K562 (cell line): ENCODE measurements at regions not wholly inside any gene's neighbourhood (a gene's known extent, or its start where the extent isn't known, plus 50 kb on each side); places are given as distances from the start of the nearest gene placed in this dataset.

ENCODE experiments used
- EZH2 ChIP-seq: IDR thresholded peaks from 2 replicates; pipeline ENCODE4 v1.6.1; 2012; ENCODE audit warnings: low read depth, mild to moderate bottlenecking, inconsistent platforms, low read length, borderline replicate concordance
- NELFE ChIP-seq: IDR thresholded peaks from 2 replicates; pipeline ENCODE4 v1.6.1; 2011; ENCODE audit warnings: mild to moderate bottlenecking; ENCODE audit not compliant: insufficient read depth, insufficient read length
- NFIC ChIP-seq: fragments of 450-650 bp; IDR thresholded peaks from 2 replicates; pipeline ENCODE4 v1.6.1; 2017; ENCODE audit warnings: mild to moderate bottlenecking, inconsistent platforms
- POLR2AphosphoS5 ChIP-seq: IDR thresholded peaks from 2 replicates; pipeline ENCODE4 v1.6.1; 2011; ENCODE audit warnings: mild to moderate bottlenecking, low read depth, low read length, moderate library complexity; ENCODE audit not compliant: control insufficient read depth, insufficient read depth
- SAP30 ChIP-seq: fragments of 200-600 bp; sonication (generic); IDR thresholded peaks from 2 replicates; pipeline ENCODE4 v1.6.1; 2012; ENCODE audit warnings: borderline replicate concordance, low read depth, mild to moderate bottlenecking, moderate library complexity, low read length, control low read depth, inconsistent platforms; ENCODE audit not compliant: insufficient read depth, poor library complexity, severe bottlenecking
- ZBTB8A ChIP-seq: fragments of 450-650 bp; IDR thresholded peaks from 2 replicates; pipeline ENCODE4 v1.6.1; 2018; ENCODE audit warnings: mild to moderate bottlenecking, moderate library complexity; ENCODE audit not compliant: partially characterized antibody
- TF ChIP-seq, protein P1 (sequence below), 3 experiments: IDR thresholded peaks in 2 of 3; conservative IDR thresholded peaks in 1 of 3; 2 replicates each; pipeline ENCODE4 v1.5.1; 2011 to 2012; ENCODE audit warnings: low read length in 3 of 3, mild to moderate bottlenecking in 3 of 3, control low read depth in 2 of 3, improper control_type of control experiment in 1 of 3, inconsistent platforms in 1 of 3, low read depth in 1 of 3, mixed read lengths in 1 of 3, moderate library complexity in 1 of 3; ENCODE audit not compliant: insufficient read depth in 2 of 3
- TF ChIP-seq, protein P2 (sequence below): sonication (generic); formaldehyde crosslinking; IDR thresholded peaks from 2 replicates; pipeline ENCODE4 v1.9.0; 2022; ENCODE audit warnings: mild to moderate bottlenecking, missing genetic modification reagents
- TF ChIP-seq, protein P3 (sequence below): fragments of 250-450 bp; sonication (Bioruptor Pico); IDR thresholded peaks from 2 replicates; pipeline ENCODE4 v1.5.0; 2022; ENCODE audit warnings: mild to moderate bottlenecking

DNA sequence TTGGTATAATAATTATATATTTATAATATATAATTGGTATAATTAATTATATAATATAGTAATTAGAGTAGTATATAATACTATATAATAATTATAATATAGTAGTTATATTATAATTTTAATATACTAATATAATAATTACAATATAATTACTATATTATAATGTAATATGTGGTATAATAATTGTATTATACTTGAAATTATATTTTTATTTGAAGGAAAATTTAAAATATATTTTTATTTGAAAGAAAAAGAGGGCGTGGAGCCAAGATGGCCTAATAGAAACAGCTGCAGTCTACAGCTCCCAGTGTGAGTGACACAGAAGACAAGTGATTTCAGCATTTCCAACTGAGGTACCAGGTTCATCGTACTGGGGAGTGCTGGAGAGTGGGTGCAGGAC is 365.9 kb downstream of the MMUT start:
- TF ChIP-seq ZBTB8A (no peak), NFIC (no peak), EZH2 (no peak), POLR2AphosphoS5 (no peak), SAP30 (no peak), NELFE (no peak)
- TF ChIP-seq, protein P1, sequence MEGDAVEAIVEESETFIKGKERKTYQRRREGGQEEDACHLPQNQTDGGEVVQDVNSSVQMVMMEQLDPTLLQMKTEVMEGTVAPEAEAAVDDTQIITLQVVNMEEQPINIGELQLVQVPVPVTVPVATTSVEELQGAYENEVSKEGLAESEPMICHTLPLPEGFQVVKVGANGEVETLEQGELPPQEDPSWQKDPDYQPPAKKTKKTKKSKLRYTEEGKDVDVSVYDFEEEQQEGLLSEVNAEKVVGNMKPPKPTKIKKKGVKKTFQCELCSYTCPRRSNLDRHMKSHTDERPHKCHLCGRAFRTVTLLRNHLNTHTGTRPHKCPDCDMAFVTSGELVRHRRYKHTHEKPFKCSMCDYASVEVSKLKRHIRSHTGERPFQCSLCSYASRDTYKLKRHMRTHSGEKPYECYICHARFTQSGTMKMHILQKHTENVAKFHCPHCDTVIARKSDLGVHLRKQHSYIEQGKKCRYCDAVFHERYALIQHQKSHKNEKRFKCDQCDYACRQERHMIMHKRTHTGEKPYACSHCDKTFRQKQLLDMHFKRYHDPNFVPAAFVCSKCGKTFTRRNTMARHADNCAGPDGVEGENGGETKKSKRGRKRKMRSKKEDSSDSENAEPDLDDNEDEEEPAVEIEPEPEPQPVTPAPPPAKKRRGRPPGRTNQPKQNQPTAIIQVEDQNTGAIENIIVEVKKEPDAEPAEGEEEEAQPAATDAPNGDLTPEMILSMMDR (IDR thresholded peaks at IDR 0.05 in 2 of 3, conservative IDR thresholded peaks at IDR 0.05 in 1 of 3; ENCODE audit: insufficient read depth in 2 of 3, low read depth in 1 of 3, low read length in 3 of 3), result no peak
- TF ChIP-seq, protein P2, sequence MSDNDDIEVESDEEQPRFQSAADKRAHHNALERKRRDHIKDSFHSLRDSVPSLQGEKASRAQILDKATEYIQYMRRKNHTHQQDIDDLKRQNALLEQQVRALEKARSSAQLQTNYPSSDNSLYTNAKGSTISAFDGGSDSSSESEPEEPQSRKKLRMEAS, result no peak
- TF ChIP-seq, protein P3, sequence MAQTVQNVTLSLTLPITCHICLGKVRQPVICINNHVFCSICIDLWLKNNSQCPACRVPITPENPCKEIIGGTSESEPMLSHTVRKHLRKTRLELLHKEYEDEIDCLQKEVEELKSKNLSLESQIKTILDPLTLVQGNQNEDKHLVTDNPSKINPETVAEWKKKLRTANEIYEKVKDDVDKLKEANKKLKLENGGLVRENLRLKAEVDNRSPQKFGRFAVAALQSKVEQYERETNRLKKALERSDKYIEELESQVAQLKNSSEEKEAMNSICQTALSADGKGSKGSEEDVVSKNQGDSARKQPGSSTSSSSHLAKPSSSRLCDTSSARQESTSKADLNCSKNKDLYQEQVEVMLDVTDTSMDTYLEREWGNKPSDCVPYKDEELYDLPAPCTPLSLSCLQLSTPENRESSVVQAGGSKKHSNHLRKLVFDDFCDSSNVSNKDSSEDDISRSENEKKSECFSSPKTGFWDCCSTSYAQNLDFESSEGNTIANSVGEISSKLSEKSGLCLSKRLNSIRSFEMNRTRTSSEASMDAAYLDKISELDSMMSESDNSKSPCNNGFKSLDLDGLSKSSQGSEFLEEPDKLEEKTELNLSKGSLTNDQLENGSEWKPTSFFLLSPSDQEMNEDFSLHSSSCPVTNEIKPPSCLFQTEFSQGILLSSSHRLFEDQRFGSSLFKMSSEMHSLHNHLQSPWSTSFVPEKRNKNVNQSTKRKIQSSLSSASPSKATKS (CRISPR knock-in tag), result no peak
